Calu3 (cell line): ENCODE measurements at regions not wholly inside any gene's neighbourhood (a gene's known extent, or its start where the extent isn't known, plus 50 kb on each side); places are given as distances from the start of the nearest gene placed in this dataset.

Experiments
- BruUV-seq: library from RNA; stranded (reverse); fragments of 400-500 nt; replicated peaks from 2 replicates; lab custom pipeline; 2021; lab: Mats Ljungman, UMichigan
- CTCF ChIA-PET: fragments of 300-600 bp; sonication (Branson Sonifier 250); formaldehyde crosslinking; loops from one replicate; lab custom pipeline; 2022; ENCODE audit warnings: antibody characterized with exemption; lab: Charles Lee
- DNase-seq: peaks from one replicate; pipeline ENCODE4 v3.0.0; 2022
- H3K27ac Mint-ChIP-seq: one replicate; pipeline ENCODE4 v1.8.0; 2022; ENCODE audit warnings: mixed read lengths; ENCODE audit not compliant: unreplicated experiment
- H3K27me3 Mint-ChIP-seq: one replicate; pipeline ENCODE4 v1.8.0; 2022; ENCODE audit warnings: mixed read lengths; ENCODE audit not compliant: unreplicated experiment
- H3K36me3 Mint-ChIP-seq: one replicate; pipeline ENCODE4 v1.8.0; 2022; ENCODE audit warnings: mild to moderate bottlenecking, moderate library complexity, mixed read lengths; ENCODE audit not compliant: insufficient read depth, unreplicated experiment
- H3K4me1 Mint-ChIP-seq: one replicate; pipeline ENCODE4 v1.8.0; 2022; ENCODE audit warnings: mild to moderate bottlenecking, low read depth, mixed read lengths; ENCODE audit not compliant: unreplicated experiment
- H3K4me3 Mint-ChIP-seq: one replicate; pipeline ENCODE4 v1.8.0; 2022; ENCODE audit warnings: mild to moderate bottlenecking, low read depth, moderate library complexity, mixed read lengths; ENCODE audit not compliant: unreplicated experiment
- H3K9me3 Mint-ChIP-seq: one replicate; pipeline ENCODE4 v1.8.0; 2022; ENCODE audit warnings: low read depth, mixed read lengths; ENCODE audit not compliant: unreplicated experiment
- CTCF ChIP-seq: fragments of 200-600 bp; IDR thresholded peaks from one replicate; pipeline ENCODE4 v1.8.0; 2022; ENCODE audit warnings: antibody characterized with exemption; ENCODE audit not compliant: unreplicated experiment
- intact Hi-C: fragments of 100-400 bp; cut with micrococcal nuclease; formaldehyde crosslinking; loops from one replicate; pipeline ENCODE4 v1.10.0; 2022; ENCODE audit not compliant: unreplicated experiment

- Mint-ChIP-seq H3K4me1 (peaks cover 9% of the 10 kb centered on the region), H3K36me3 (no peaks in the 10 kb centered on the region), H3K4me3 (no peak overlapping the region), H3K27ac (no peak overlapping the region), H3K9me3 (no peaks in the 10 kb centered on the region), H3K27me3 (no peaks in the 10 kb centered on the region)
- BruUV-seq: no TSS peak
- no peak for TF ChIP-seq CTCF
- no peak for DNase-seq
- intact Hi-C loops: no loop called here
- CTCF ChIA-PET: no interaction called here
Measured at GRCh38 chr12:13591488-13591887, 389.9 kb downstream of the GRIN2B start.

- CTCF ChIA-PET: no interaction called here
- intact Hi-C loops: no loop called here
- peaks cover 9% of the 10 kb centered on the region for H3K4me1 Mint-ChIP-seq
- H3K4me3 Mint-ChIP-seq: no peak overlapping the region
- no peaks in the 10 kb centered on the region for H3K27me3 Mint-ChIP-seq
- no peak for TF ChIP-seq CTCF
- H3K9me3 Mint-ChIP-seq: no peaks in the 10 kb centered on the region
- no peak overlapping the region for H3K27ac Mint-ChIP-seq
- BruUV-seq: no TSS peak
- DNase-seq: no peak
- H3K36me3 Mint-ChIP-seq: no peaks in the 10 kb centered on the region
Measured at GRCh38 chr12:13591059-13591458, 390.3 kb downstream of the GRIN2B start.

- intact Hi-C loops: no loop called here
- Mint-ChIP-seq H3K36me3 (no peaks in the 10 kb centered on the region), H3K4me1 (peaks cover 9% of the 10 kb centered on the region), H3K9me3 (no peaks in the 10 kb centered on the region), H3K27me3 (no peaks in the 10 kb centered on the region), H3K27ac (no peak overlapping the region), H3K4me3 (no peak overlapping the region)
- no TSS peak for BruUV-seq
- no peak for DNase-seq
- TF ChIP-seq CTCF: no peak
- CTCF ChIA-PET: no interaction called here
Measured at GRCh38 chr12:13588574-13588973, 392.0 kb downstream of the EMP1 start.

GRCh38 chr12:13587721-13588390 lies 391.3 kb downstream of the EMP1 start:
- BruUV-seq: no TSS peak
- DNase-seq: no peak
- no peak for TF ChIP-seq CTCF
- CTCF ChIA-PET: no interaction called here
- H3K27me3 Mint-ChIP-seq: no peaks in the 10 kb centered on the region
- no peaks in the 10 kb centered on the region for H3K36me3 Mint-ChIP-seq
- no peak overlapping the region for H3K27ac Mint-ChIP-seq
- peaks cover 9% of the 10 kb centered on the region for H3K4me1 Mint-ChIP-seq
- no peak overlapping the region for H3K4me3 Mint-ChIP-seq
- no peaks in the 10 kb centered on the region for H3K9me3 Mint-ChIP-seq
- intact Hi-C loops: no loop called here
